HG02870 (cell line): ENCODE measurements at regions not wholly inside any gene's neighbourhood (a gene's known extent, or its start where the extent isn't known, plus 50 kb on each side); places are given as distances from the start of the nearest gene placed in this dataset.
"Not testable (repeated sequence)": the region's sequence is repeated elsewhere in the genome, so short reads cannot be mapped to it uniquely, and the experiment has no call there.

Experiments used
- ATAC-seq: cut with Tn5 transposase; IDR thresholded peaks from one replicate; pipeline ENCODE4 v1.9.1; 2021; ENCODE audit warnings: mild to moderate bottlenecking, moderate library complexity; ENCODE audit not compliant: unreplicated experiment

DNA sequence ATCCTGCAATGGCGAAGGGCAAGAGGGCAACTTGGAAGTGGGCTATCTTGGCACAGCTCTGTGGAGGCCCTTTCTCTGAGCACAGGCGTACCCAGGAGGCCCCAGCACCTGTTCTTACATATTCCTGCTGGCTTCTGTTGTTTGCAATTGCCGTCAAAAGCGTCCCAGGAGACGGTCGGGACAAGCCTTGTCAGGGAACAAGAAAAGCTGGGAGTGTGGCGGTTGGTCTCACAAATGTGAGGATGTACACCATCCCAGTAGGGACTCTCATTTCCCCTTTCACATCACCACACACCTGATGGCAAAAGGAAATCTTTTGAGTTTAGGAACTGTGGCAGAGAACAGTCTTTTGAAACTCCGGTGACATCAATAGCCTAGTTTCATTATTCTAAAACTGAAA is 94.7 kb upstream of the EFEMP1 start:
- ATAC-seq: no peak

DNA sequence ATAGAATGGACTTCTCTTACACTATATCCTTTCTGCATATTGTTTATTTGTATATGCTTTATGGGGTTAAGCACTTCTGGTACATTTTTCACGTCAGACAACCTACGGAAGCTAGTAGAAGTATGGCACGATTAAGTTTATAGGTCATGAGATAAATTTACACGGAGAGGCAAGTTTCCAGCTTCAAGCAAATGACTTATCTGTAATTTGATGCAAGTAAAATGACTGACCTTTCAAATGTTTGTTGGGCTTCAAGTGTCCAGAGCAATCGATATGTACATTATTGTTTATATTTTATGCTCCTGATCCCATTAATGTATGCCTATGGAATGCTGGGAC is 97.5 kb upstream of the EFEMP1 start:
- no peak for ATAC-seq

DNA sequence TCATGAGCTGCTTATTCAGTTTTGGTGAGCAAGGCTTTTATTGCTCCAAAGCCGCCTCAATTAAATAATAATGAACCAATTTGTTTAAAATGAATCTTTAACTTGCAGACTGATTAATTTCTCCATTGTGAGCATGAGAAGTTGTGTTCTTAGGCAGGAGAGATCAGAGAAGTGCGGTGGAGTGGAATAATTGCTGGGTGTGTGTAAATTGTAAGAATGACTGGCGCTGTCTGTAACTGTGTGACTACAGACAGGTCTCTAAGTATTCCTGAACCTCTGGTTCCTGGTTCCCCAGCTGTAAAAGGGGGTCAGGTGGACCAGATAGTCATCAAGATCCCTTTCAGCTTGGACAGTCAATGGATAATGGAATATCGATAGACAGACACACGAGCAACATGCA is 98.0 kb upstream of the EFEMP1 start:
- no peak for ATAC-seq

DNA sequence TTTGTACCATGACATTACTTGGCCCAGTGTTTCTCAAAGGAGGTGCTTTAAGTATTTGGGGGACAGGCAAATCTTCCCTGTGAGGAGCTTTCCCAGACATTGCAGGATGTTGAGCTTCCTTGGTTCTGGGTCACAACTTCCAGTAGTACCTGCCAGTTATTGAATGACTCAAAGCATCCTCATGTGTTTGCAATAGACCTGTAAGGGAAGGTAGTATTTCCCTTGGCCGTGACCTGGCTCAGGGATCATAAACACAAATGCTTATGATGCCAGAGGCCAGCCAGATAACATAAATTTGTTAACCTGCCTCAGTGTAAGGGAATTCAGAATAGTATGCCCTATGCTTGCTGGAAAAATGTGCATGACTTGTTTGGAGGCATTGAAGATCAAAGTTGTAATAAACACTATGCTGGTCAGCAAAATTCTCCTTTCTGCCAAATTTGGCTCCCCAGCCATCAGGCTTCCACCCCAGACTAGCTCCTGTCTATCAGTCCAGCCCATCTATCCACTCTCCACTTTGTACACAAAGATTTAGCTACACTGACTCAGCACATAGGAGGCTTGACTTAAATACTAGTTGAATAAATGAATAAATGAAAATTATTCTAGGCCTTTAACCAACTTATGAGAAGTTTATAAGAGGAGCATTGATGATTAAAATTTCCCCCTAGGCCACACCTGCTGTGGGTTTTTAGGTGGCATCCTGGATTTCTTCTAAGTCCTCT is 102.0 kb upstream of the EFEMP1 start:
- no peak for ATAC-seq

DNA sequence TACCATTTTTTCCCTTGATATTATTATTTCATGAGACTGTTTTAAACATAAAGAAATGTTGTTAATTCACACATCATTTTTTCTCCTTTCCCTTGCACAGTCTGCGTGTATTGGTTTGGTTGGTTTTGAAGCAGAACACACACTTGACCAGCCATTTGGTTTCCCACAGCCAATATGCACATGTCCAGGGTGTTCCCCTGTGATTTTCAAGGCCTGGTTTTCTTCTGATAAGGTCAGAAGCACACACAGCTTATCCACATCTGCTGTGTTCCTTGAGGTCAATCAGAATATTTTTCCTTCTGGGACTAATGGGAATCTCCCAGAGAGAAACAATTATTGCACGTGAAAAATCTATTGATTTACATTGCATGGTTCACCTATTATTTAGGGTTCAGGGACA is 103.2 kb upstream of the EFEMP1 start:
- ATAC-seq: no peak

DNA sequence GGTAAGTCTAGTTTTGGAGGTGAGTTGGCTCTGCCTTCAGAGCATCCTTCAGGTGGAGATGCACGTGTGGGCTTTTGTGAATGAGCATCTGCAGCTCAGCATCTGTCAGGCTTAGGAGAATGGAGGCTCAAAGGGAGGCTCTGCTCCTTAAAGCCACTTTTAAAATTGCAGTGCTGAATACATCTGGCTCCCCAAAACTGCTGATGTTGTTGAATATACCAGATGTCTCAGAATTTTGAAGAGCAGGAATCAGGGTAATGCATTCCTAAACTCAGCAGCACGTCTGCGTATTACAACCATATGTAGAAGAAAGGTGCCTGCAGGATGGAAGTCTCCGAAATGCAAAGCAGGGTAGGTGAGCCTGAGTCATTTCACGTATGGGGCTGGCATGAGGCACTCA is 106.5 kb upstream of the EFEMP1 start:
- no peak for ATAC-seq

DNA sequence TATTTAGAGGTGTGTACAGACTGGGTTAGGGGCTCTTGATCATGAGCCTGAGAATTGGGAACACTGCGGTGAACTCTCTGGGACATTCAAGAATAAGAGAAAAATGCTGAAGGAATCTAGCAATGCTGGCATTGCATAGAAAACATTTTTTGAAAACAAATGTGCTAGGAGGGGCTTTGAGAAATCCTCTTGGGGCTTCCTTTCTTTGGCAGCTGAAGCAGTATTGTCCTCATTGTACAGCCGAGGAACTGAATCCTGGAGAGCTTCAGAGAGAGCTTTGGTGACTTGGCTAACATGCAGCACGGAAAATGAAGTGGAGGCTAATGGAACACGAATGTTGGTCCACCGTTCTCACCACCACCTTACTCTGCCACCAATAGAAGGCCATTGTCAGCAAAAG is 107.3 kb upstream of the EFEMP1 start:
- ATAC-seq: no peak

DNA sequence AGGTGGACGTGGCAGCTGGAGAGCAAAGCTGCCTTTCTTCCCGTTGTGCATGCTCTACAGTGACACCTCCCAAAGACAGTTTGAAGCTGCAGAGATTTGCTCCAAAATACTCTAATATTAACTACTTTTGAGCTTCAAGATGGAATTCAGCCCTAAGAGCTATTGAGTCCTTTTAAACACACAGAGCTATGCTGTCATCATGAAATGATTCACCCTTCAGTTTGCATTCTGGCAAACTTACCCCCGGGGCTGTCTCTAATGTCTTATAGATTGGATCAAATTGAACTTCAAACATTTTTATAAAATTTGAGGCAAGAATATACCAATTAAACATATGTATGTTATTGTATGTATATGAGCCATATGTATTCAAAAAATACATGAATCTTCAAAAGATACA is 110.7 kb upstream of the EFEMP1 start:
- no peak for ATAC-seq

DNA sequence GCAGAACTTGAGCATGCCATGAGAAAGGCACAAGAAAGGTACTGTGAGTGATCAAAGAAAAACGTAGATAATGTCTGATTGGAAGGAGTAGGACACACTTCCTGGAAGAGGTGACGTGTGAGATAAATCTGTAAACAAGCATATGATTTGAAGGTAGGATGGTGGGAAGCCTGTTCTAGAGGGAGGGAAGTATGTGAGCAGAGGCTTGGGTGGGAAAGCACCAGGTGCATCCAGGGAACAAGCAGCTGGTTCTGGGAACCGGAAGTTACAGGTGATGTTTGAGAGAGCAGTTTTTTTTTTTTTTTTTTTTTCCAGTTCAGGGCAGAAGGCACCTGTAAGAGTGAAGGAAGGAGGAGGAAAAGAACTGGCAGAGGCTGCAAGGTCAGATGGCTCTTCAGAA is 116.6 kb upstream of the EFEMP1 start:
- no peak for ATAC-seq

DNA sequence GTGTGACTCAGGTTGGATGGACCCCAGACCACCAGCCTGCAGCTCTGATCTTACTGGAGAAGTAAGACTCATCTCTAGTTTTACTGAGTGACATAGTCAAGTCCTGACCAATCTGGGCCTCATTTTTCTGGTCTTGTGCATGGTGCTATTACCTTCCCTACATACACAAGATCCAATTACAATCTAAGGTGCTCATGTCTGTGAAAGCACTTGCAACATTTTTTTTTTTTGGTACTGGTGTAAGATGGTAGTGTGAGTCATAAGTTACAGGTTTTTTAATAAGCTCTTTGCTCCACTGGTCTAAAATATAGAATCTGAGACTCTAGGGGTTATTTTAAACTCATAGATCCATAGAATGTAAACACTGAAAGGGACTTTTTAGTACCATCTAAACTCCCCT is 117.3 kb upstream of the EFEMP1 start:
- ATAC-seq: no peak

DNA sequence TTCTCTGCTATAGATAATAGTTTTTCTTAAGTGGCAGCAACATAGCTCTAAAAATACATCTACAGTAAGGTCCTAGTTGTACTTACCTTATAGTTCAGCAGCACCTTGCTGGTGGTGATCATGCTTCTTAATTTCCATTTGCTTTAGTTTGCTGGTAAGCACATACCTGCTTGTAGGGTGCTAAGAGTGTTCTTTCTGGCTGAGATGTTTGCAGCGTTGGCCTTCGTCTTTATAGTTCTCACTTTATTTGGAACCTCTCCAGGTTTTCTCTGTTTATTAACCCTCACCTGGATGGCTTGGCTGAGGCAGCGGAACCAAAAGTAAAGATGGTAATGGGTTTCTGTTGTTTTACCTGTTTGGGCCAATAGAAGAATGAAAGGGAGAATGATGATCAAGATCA is 123.6 kb upstream of the EFEMP1 start:
- no peak for ATAC-seq

DNA sequence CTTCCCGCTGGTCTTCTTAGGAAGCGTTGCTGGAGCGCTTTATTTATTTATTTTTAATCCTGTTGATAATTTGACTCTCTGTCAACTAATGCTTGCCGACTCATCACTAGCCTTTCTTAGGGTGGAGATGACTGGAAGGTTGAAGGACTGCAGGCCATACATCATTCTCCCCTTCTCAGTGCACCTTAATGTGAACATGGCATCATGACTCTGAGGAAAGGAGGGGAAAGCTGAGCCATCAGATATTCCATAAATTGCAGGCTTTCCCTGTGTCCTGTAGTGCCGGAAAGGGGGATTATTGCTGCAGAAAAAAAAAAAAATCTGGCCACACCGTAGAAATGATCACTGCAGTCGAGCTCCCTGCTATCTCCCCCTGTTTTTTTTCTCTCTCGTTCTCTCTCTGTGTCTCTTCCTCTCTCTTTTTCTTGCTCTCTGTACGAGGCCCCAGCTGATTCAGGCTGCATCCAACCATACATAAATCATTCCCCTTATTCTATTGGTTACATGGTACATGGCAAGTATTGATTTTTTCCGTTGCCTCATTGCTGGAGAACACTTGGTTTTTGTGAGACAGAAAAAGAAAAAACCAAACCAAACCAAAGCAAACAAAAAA is 125.8 kb upstream of the EFEMP1 start:
- no peak for ATAC-seq

DNA sequence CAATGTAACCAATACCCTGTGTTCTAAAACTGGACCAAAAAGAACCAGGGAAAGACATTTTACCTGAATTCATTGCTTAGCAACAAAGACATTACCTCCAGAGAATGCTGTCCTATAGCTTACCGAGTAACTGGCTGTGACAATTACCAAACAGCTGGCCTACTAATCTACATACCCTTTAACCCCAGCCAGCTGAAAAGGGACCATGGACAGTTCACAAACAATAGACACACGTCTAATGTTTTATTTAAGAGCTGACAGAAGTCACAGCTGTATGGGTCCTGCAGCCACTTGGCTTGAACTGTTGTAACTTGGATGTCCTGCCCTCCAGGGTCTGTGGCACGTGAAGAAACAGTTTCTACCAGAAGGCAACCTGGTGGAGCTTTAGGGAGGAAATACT is 130.1 kb upstream of the EFEMP1 start:
- ATAC-seq: no peak

DNA sequence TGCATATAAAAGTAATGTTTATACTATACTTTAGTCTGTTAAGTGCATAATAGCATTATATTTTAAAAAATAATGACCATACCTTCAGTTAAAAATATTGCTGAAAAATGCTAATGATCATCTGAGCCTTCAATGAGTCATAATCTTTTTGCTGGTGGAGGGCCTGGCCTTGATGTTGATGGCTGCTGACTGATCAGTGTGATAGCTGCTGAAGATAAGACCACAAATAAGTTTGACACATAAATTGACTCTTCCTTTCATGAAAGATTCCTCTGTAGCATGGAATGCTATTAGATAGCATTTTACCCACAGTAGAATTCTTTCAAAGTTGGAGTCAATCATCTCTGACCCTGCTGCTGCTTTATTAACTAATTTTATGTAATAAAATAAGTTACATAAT is 128.4 kb upstream of the CCDC85A start:
- ATAC-seq: no peak

DNA sequence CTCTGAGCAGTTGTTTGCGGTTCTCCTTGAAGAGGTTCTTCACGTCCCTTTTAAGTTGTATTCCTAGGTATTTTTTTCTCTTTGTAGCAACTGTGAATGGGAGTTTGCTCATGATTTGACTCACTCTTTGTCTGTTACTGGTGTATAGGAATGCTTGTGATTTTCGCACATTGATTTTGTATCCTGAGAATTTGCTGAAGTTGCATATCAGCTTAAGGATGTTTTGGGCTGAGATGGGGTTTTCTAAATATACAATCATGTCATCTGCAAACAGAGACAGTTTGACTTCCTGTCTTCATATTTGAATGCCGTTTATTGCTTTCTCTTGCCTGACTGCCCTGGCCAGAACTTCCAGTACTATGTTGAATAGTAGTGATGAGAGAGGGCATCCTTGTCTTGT is 122.5 kb upstream of the CCDC85A start:
- not testable (repeated sequence) for ATAC-seq

DNA sequence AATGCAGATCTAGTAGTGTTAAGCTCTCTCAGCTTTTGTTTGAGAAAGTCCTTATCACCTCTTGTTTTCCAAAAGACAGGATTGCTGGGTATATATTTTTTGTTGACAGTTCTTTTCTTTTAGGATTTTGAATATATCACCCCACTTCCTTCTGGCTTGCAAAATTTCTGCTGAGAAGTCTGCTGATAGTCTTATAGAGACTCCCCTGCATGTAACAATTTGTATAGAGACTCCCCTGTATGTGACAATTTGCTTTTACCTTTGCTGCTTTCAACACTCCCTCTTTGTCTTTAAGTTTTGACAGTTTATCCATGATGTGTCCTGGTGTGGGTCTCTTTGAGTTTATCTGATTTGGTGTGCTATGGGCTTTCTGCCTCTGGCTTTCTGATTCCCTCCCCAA is 115.0 kb upstream of the CCDC85A start:
- no peak for ATAC-seq

DNA sequence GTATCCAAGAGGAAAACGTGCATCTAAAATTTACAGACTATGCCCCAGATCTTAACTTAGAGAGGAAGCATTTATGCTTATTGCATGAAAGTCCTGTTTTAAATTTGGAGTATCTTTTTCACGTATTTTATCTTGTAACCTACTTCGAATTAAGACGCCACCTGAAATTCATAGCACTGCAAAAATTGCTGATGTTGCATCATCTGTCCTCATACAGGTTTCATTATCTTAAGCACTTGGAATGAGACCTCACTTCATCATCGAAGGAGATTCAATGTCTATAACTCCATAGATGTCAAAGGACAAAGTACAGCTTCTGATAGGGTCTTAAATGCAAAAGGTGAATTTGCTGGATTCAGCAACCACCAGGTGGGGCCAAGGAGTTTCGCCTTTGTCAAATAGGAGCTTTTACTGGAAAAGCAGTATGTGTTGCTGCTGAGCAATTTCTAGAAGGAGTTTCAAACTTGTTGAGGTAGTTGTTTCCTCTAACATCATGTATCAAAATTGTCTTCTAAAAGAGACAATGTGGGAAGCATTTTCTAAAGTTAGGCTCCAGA is 106.4 kb upstream of the CCDC85A start:
- ATAC-seq: no peak

DNA sequence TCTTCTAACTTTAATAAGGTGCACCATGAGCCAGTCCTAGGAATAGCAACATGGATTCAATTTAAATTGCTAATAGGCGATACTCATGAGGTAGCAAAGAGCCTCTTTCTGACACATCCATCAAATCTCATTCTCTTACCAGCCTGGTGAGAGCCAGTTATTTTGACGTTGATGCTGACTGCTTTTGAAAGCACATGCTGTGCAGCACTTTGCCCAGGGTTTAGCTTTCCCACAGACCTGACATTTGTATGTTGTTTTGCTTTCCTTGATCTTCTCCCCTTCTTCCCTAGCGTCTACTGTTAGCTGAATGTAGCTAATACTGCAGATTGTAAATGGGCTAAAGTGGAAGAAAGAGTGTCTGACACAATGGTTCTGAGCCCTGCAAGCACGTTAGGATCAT is 101.1 kb upstream of the CCDC85A start:
- no peak for ATAC-seq

DNA sequence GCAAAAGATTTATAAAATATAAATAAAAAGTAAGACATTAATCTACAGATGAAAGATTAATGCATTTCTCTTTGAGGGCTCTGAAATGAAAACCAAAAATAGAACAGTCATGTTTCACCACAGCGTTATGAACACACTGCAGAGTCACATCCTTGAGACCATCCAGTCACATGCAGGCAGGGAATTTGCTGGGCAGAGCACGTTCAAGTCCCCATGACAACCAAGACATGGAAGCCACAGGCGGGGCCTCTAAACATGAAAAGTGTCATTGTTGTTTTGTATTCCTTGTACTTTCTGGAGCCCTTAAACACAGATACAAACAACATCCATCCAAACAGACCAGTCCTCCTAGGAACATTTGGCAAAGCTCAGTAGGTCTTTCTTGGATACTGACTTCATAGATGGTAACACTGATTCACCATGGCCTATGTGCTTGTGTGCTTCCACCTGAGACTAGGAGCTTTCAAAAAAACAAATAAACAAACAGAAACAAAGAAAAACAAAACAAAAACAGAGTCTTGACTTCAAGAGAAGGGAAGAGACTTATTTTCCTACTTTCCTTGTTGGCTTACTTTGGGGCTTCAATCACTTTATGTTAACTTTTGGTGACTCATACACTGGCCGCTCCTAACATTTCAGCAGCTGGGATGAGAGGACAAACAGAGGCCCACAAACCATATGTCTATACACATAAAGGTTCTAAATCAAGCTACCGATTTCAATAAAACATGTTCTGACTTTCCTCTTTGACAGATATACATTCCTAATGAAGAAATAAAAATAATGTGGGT is 99.5 kb upstream of the CCDC85A start:
- ATAC-seq: no peak

DNA sequence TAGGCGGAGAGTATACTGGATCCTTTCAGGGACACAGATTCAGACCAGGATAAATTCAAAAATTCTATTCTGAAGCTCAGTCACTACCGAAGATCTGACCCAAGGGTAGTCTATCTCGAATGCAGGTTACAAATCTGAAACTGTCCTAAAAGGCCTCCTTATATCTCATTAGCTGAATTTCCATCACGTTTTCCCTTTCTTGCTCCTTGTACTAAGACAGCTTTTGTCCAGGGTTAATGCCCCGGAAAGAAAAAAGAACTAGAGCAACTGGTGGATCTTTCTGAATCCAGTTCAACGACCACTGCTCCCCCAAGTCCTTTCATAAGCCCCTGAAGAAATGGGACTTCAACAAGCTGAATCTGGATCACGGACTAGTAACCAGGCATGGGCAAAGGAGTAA is 97.5 kb upstream of the CCDC85A start:
- no peak for ATAC-seq

DNA sequence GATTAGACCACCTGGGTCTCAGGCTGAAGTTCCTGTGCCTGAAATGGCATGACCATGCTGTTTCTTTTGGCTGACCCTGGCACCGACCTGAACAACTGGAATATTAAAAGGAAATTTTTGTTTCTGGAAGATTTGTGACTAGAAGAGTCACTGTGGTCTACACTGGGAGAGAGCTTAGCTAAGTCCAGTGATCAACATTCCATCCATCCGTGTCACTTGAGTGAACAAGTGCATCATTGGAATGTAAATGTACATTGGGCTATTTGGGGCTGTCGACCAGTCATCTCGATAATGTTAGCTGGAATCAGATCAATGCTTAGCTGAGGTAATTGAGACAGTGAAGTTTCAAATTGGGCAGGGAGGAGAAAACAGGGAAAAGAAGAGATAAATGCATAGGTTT is 95.4 kb upstream of the CCDC85A start:
- ATAC-seq: no peak

DNA sequence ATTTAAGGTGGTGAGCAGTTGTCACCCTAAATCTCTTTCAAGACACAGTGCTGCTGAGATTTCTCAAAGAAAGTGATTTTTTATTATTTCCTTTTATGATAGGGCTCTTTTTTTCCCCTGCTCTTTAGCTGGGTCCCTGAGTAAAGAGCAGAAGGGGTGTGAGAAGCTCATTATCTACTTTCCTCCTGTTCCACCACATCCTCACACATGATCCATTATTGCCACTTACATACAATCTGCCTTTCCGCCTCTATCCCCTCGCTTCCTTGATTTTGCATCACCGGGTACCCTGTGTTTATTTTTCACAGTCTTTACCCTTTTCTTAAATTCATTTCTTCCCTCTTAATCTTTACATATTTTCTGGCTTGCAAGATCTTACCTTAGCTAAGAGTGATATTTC is 93.9 kb upstream of the CCDC85A start:
- no peak for ATAC-seq
